Upper lobe of left lung (tissue), 6 donors: ENCODE measurements at regions not wholly inside any gene's neighbourhood (a gene's known extent, or its start where the extent isn't known, plus 50 kb on each side); places are given as distances from the start of the nearest gene placed in this dataset.

Source experiments
- ATAC-seq, 2 donors: fragments of 200-7000 bp; cut with Tn5 transposase; one replicate each; pipeline ENCODE4 v1.9.1; 2022; ENCODE audit warnings: mild to moderate bottlenecking in 2 of 2, moderate library complexity in 2 of 2; ENCODE audit not compliant: low FRiP score in 2 of 2
- DNase-seq, 2 donors: peaks; one replicate each; pipeline ENCODE4 v3.0.0-alpha.2; 2019 to 2020
- H3K27ac ChIP-seq, 4 donors: fragments of 200-600 bp; sonication (generic); one replicate each; pipeline ENCODE4 v1.5.1; 2016 to 2019
- H3K27me3 ChIP-seq, 4 donors: fragments of 200-600 bp; sonication (generic); one replicate each; pipeline ENCODE4 v1.5.1; 2017 to 2019
- H3K36me3 ChIP-seq, 4 donors: fragments of 200-600 bp; sonication (generic); one replicate each; pipeline ENCODE4 v1.5.1; 2016 to 2019
- H3K4me1 ChIP-seq, 4 donors: fragments of 200-600 bp; sonication (generic); one replicate each; pipeline ENCODE4 v1.5.1; 2018 to 2019
- H3K4me3 ChIP-seq, 4 donors: fragments of 200-600 bp; sonication (generic); one replicate each; pipeline ENCODE4 v1.5.1; 2017 to 2019; ENCODE audit warnings: mild to moderate bottlenecking in 2 of 4, moderate library complexity in 1 of 4
- H3K9me3 ChIP-seq, 4 donors: fragments of 200-600 bp; sonication (generic); one replicate each; pipeline ENCODE4 v1.5.1; 2018 to 2019
- CTCF ChIP-seq, 6 experiments: fragments of 450-650 bp in 4 of 6; fragments of 200-600 bp in 2 of 6; sonication (generic) in 2 of 6; IDR thresholded peaks; one replicate each; pipeline ENCODE4 v1.5.1; 2016 to 2019; ENCODE audit warnings: antibody characterized with exemption in 6 of 6
- EP300 ChIP-seq, 4 donors: sonication (generic); formaldehyde crosslinking; IDR thresholded peaks; one replicate each; pipeline ENCODE4 v1.5.1; 2017; ENCODE audit warnings: antibody characterized with exemption in 4 of 4, control low read depth in 2 of 4
- POLR2A ChIP-seq, 4 donors: fragments of 450-650 bp; IDR thresholded peaks; one replicate each; pipeline ENCODE4 v1.5.1; 2016 to 2017; ENCODE audit warnings: antibody characterized with exemption in 4 of 4, mild to moderate bottlenecking in 2 of 4
- POLR2AphosphoS5 ChIP-seq, 2 donors: sonication (generic); formaldehyde crosslinking; IDR thresholded peaks; one replicate each; pipeline ENCODE4 v1.5.1; 2017; ENCODE audit warnings: antibody characterized with exemption in 2 of 2
- WGBS, 2 donors: methylation state at CpG; one replicate each; pipeline ENCODE4 v1.1.5; 2017 to 2018; 5-methylcytosine and 5-hydroxymethylcytosine counted together
- donor health status: DM: no; HTN: no; CAD: no; lungs with moderate emphysema.
- donor health status: DM: no; HTN: yes; CAD: no; lungs with severe emphysema.

GRCh38 chr5:142388696-142389095, 63.9 kb upstream of the SPRY4 start:
- H3K36me3 ChIP-seq, result no peaks in the 10 kb centered on the region
- peaks cover 32 to 42% (median 40%) of the 10 kb centered on the region in 4 donors for H3K4me1 ChIP-seq
- 38 to 85% methylated on average over 1 of the region's 1 CpG for WGBS, 2 donors
- peak overlapping the region in 3 of 4 donors; percentile 53 to 69 (median 56) for H3K27ac ChIP-seq
- no peak for ATAC-seq
- DNase-seq, result no peak
- no peaks in the 10 kb centered on the region for H3K9me3 ChIP-seq
- no peaks in the 10 kb centered on the region for H3K27me3 ChIP-seq
- no peak overlapping the region for H3K4me3 ChIP-seq
- TF ChIP-seq CTCF (IDR thresholded peaks at IDR 0.05), result no peak
- no peak for TF ChIP-seq EP300 (IDR thresholded peaks at IDR 0.05)
- no peak for TF ChIP-seq POLR2AphosphoS5 (IDR thresholded peaks at IDR 0.05)
- TF ChIP-seq POLR2A (IDR thresholded peaks at IDR 0.05), result no peak

- H3K4me1 ChIP-seq, result peaks cover 32 to 42% (median 40%) of the 10 kb centered on the region in 4 donors
- TF ChIP-seq CTCF (IDR thresholded peaks at IDR 0.05), result no peak
- no peaks in the 10 kb centered on the region for H3K36me3 ChIP-seq
- ATAC-seq (peak; percentile 28 to 30), DNase-seq (no peak)
- H3K27ac ChIP-seq, result peak overlapping the region in 3 of 4 donors; percentile 29 to 69 (median 56)
- no peaks in the 10 kb centered on the region for H3K9me3 ChIP-seq
- H3K4me3 ChIP-seq, result no peak overlapping the region
- no peaks in the 10 kb centered on the region for H3K27me3 ChIP-seq
- WGBS, 2 donors, result 54 to 73% methylated on average over 3 of the region's 3 CpGs
These were observed 62.3 kb upstream of the SPRY4 start for GRCh38 chr5:142387024-142387682.

- H3K4me3 ChIP-seq, result no peak overlapping the region
- peaks cover 32 to 42% (median 40%) of the 10 kb centered on the region in 4 donors for H3K4me1 ChIP-seq
- H3K9me3 ChIP-seq, result no peaks in the 10 kb centered on the region
- H3K27me3 ChIP-seq, result no peaks in the 10 kb centered on the region
- peak overlapping the region; percentile 29 to 69 (median 45) for H3K27ac ChIP-seq
- no peaks in the 10 kb centered on the region for H3K36me3 ChIP-seq
- DNase-seq (peak in 1 of 2 donors; percentile 80), ATAC-seq (peak; percentile 61 to 85)
- TF ChIP-seq POLR2A (IDR thresholded peaks at IDR 0.05), result no peak
- peak in 1 of 6 experiments; percentile 26 for TF ChIP-seq CTCF (IDR thresholded peaks at IDR 0.05)
- peak in 1 of 4 donors; percentile 74 for TF ChIP-seq EP300 (IDR thresholded peaks at IDR 0.05)
- TF ChIP-seq POLR2AphosphoS5 (IDR thresholded peaks at IDR 0.05), result peak; percentile 23 to 40
- 33 to 39% methylated on average over 5 to 8 of the region's 8 CpGs for WGBS, 2 donors
These were observed 61.6 kb upstream of the SPRY4 start for GRCh38 chr5:142386137-142387023.

GRCh38 chr5:142385194-142385593, 60.4 kb upstream of the SPRY4 start:
- no peaks in the 10 kb centered on the region for H3K27me3 ChIP-seq
- no peaks in the 10 kb centered on the region for H3K36me3 ChIP-seq
- DNase-seq (no peak), ATAC-seq (no peak)
- H3K27ac ChIP-seq, result no peak overlapping the region
- peaks cover 26 to 36% (median 32%) of the 10 kb centered on the region in 4 donors for H3K4me1 ChIP-seq
- TF ChIP-seq POLR2AphosphoS5 (IDR thresholded peaks at IDR 0.05), result no peak
- TF ChIP-seq EP300 (IDR thresholded peaks at IDR 0.05), result no peak
- no peak for TF ChIP-seq POLR2A (IDR thresholded peaks at IDR 0.05)
- no peak for TF ChIP-seq CTCF (IDR thresholded peaks at IDR 0.05)
- no peak overlapping the region for H3K4me3 ChIP-seq
- no peaks in the 10 kb centered on the region for H3K9me3 ChIP-seq
- 72 to 89% methylated on average over 5 of the region's 5 CpGs for WGBS, 2 donors
